ENCODE measurements at regions not wholly inside any gene's neighbourhood (a gene's known extent, or its start where the extent isn't known, plus 50 kb on each side); places are given as distances from the start of the nearest gene placed in this dataset.

- H3F3A ChIP-seq (ENCODE audit: insufficient read depth, low read length, poor library complexity, severe bottlenecking): no peaks in the 10 kb centered on the region
These were observed 132.5 kb upstream of the FMR1 start for GRCh38 chrX:147779173-147779572.

GRCh38 chrX:147781844-147782243 lies 129.9 kb upstream of the FMR1 start:
- H3K79me2 ChIP-seq (replicated peaks; ENCODE audit: insufficient read depth, low read length): no peaks in the 10 kb centered on the region
- H2AFZ ChIP-seq (ENCODE audit: low read depth, low read length): no peak overlapping the region
- H3K27ac ChIP-seq (ENCODE audit: low read length): no peak overlapping the region
- no peak overlapping the region for H3K4me2 ChIP-seq (ENCODE audit: low read length)
- no peaks in the 10 kb centered on the region for H4K20me1 ChIP-seq (ENCODE audit: insufficient read depth)
- no peak overlapping the region for H3K9ac ChIP-seq (ENCODE audit: low read length)
- H3K4me3 ChIP-seq (ENCODE audit: low read length): no peak overlapping the region
- H3K9me3 ChIP-seq (ENCODE audit: low read length): no peaks in the 10 kb centered on the region
- no peaks in the 10 kb centered on the region for H3K27me3 ChIP-seq (ENCODE audit: insufficient read depth, low read depth, low read length)
- no peaks in the 10 kb centered on the region for H3K9me2 ChIP-seq (ENCODE audit: insufficient read depth, low read length)
- no peaks in the 10 kb centered on the region for H3K36me3 ChIP-seq (ENCODE audit: insufficient read depth, low read length)
- H3F3A ChIP-seq (ENCODE audit: insufficient read depth, low read length, poor library complexity, severe bottlenecking): no peaks in the 10 kb centered on the region
- TF ChIP-seq REST (IDR thresholded peaks at IDR 0.05; ENCODE audit: borderline replicate concordance): no peak
- no peak for TF ChIP-seq SMC3 (conservative IDR thresholded peaks at IDR 0.05; ENCODE audit: poor library complexity)
- no peak for TF ChIP-seq TAF1 (IDR thresholded peaks at IDR 0.05; ENCODE audit: low read depth)
- TF ChIP-seq POLR2AphosphoS5 (IDR thresholded peaks at IDR 0.05): no peak
- no peak for TF ChIP-seq RAD21 (conservative IDR thresholded peaks at IDR 0.05)
- no peak for TF ChIP-seq MXI1 (conservative IDR thresholded peaks at IDR 0.05; ENCODE audit: poor library complexity, severe bottlenecking)
- no peak for TF ChIP-seq EP300 (conservative IDR thresholded peaks at IDR 0.05; ENCODE audit: poor library complexity, severe bottlenecking)

More at GRCh38 chrX:147779173-147779572, 132.5 kb upstream of the FMR1 start:
- H3K36me3 ChIP-seq (ENCODE audit: insufficient read depth, low read length): no peaks in the 10 kb centered on the region
- H3K27me3 ChIP-seq (ENCODE audit: insufficient read depth, low read depth, low read length): no peaks in the 10 kb centered on the region
- TF ChIP-seq POLR2AphosphoS5 (IDR thresholded peaks at IDR 0.05): no peak
- no peak for TF ChIP-seq MXI1 (conservative IDR thresholded peaks at IDR 0.05; ENCODE audit: poor library complexity, severe bottlenecking)
- no peak for TF ChIP-seq SMC3 (conservative IDR thresholded peaks at IDR 0.05; ENCODE audit: poor library complexity)
- no peak for TF ChIP-seq RAD21 (conservative IDR thresholded peaks at IDR 0.05)
- no peak for TF ChIP-seq EP300 (conservative IDR thresholded peaks at IDR 0.05; ENCODE audit: poor library complexity, severe bottlenecking)
- no peak for TF ChIP-seq CTCF (IDR thresholded peaks at IDR 0.05; ENCODE audit: poor library complexity, severe bottlenecking)
- no peak for TF ChIP-seq TAF1 (IDR thresholded peaks at IDR 0.05; ENCODE audit: low read depth)
- TF ChIP-seq EZH2 (IDR thresholded peaks at IDR 0.05; ENCODE audit: borderline replicate concordance, insufficient read depth, low read length, poor library complexity, severe bottlenecking): no peak
- no peak for TF ChIP-seq REST (IDR thresholded peaks at IDR 0.05; ENCODE audit: borderline replicate concordance)
- H3K9me3 ChIP-seq (ENCODE audit: low read length): no peaks in the 10 kb centered on the region
- H3K9me2 ChIP-seq (ENCODE audit: insufficient read depth, low read length): no peaks in the 10 kb centered on the region
- H3K9ac ChIP-seq (ENCODE audit: low read length): no peak overlapping the region
- H3K27ac ChIP-seq (ENCODE audit: low read length): no peak overlapping the region
- H3K79me2 ChIP-seq (replicated peaks; ENCODE audit: insufficient read depth, low read length): no peaks in the 10 kb centered on the region
- H3K4me3 ChIP-seq (ENCODE audit: low read length): no peak overlapping the region
- H3K4me2 ChIP-seq (ENCODE audit: low read length): no peak overlapping the region
- H4K20me1 ChIP-seq (ENCODE audit: insufficient read depth): no peaks in the 10 kb centered on the region
- no peak overlapping the region for H2AFZ ChIP-seq (ENCODE audit: low read depth, low read length)

All from neural cell (in vitro differentiated cells).